NB4 (cell line): ENCODE measurements at regions not wholly inside any gene's neighbourhood (a gene's known extent, or its start where the extent isn't known, plus 50 kb on each side); places are given as distances from the start of the nearest gene placed in this dataset.

Experiments used
- DNase-seq: peaks from one replicate; pipeline ENCODE4 v3.0.0; 2010; ENCODE audit warnings: low read depth
- H3K4me3 ChIP-seq: one replicate; pipeline ENCODE4 v1.5.1; 2011; ENCODE audit warnings: mild to moderate bottlenecking, low read depth, low read length, moderate library complexity
- CTCF ChIP-seq: IDR thresholded peaks from one replicate; pipeline ENCODE4 v1.5.1; 2012; ENCODE audit warnings: low read depth, low read length
- MAX ChIP-seq: IDR thresholded peaks from 2 replicates; pipeline ENCODE4 v1.6.1; 2011; ENCODE audit warnings: low read depth, low read length
- MYC ChIP-seq: IDR thresholded peaks from 2 replicates; pipeline ENCODE4 v1.6.1; 2011; ENCODE audit warnings: low read depth, low read length
- POLR2A ChIP-seq: IDR thresholded peaks from 2 replicates; pipeline ENCODE4 v1.6.1; 2011; ENCODE audit warnings: mild to moderate bottlenecking; ENCODE audit not compliant: insufficient read length; ENCODE audit errors: extremely low read depth

GRCh38 chr3:30184091-30184810 lies 422.1 kb upstream of the TGFBR2 start:
- no peak for DNase-seq

GRCh38 chr3:30185872-30186271 lies 420.5 kb upstream of the TGFBR2 start:
- no peak for TF ChIP-seq MAX
- TF ChIP-seq MYC = no peak
- no peak for TF ChIP-seq CTCF
- no peak for TF ChIP-seq POLR2A
- DNase-seq = no peak
- H3K4me3 ChIP-seq = no peak overlapping the region

More at GRCh38 chr3:30184091-30184810, 422.1 kb upstream of the TGFBR2 start:
- TF ChIP-seq CTCF = no peak
- TF ChIP-seq MYC = no peak
- no peak for TF ChIP-seq POLR2A
- TF ChIP-seq MAX = no peak
- H3K4me3 ChIP-seq = no peak overlapping the region

GRCh38 chr3:30186741-30187219 lies 419.6 kb upstream of the TGFBR2 start:
- no peak overlapping the region for H3K4me3 ChIP-seq
- TF ChIP-seq MAX (no peak), POLR2A (no peak)
- DNase-seq = no peak

- no peak for DNase-seq
- H3K4me3 ChIP-seq = no peak overlapping the region
- TF ChIP-seq MYC (no peak), MAX (no peak), POLR2A (no peak), CTCF (no peak)
These were observed 419.0 kb upstream of the TGFBR2 start for GRCh38 chr3:30187366-30187765.

GRCh38 chr3:30188713-30189112 lies 417.7 kb upstream of the TGFBR2 start:
- no peak for DNase-seq
- TF ChIP-seq CTCF (no peak), MAX (no peak)
- no peak overlapping the region for H3K4me3 ChIP-seq

DNA sequence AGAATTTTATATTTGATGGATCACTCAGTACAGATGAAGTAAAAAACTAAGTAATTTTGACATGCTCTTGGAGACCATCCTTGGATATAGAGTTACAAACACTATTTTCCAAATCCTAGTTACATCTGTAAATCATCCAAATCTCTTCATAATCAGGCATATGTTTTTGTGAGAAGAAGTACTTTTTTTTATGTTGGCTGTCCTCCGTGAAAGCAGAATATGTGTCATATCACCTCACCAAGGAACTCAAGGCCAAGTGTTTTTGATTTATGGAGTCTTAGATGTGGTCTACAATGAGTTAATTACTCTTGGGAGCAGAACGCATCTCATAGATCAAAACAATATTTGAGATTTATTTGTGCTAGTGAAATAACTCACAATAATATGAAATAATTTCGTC lies 416.5 kb upstream of the TGFBR2 start:
- DNase-seq = no peak
- TF ChIP-seq MYC (no peak), CTCF (no peak), MAX (no peak), POLR2A (no peak)
- no peak overlapping the region for H3K4me3 ChIP-seq
